HL-60 (cell line): ENCODE measurements at regions not wholly inside any gene's neighbourhood (a gene's known extent, or its start where the extent isn't known, plus 50 kb on each side); places are given as distances from the start of the nearest gene placed in this dataset.

Experiments used
- DNase-seq, 2 experiments: peaks; one replicate each; pipeline ENCODE4 v3.0.0-alpha.2; 2010 to 2020; ENCODE audit warnings: low read depth in 1 of 2, low spot score in 1 of 2
- H3K27ac ChIP-seq: fragments of 250-450 bp; sonication (Bioruptor Pico); replicated peaks from 2 replicates; pipeline ENCODE4 v1.5.1; 2020; ENCODE audit warnings: mild to moderate bottlenecking, moderate library complexity
- H3K27me3 ChIP-seq: fragments of 250-450 bp; sonication (Bioruptor Pico); 2 replicates; pipeline ENCODE4 v1.5.1; 2021; ENCODE audit warnings: mild to moderate bottlenecking, moderate library complexity; ENCODE audit not compliant: insufficient read depth, poor library complexity, severe bottlenecking
- H3K4me3 ChIP-seq: replicated peaks from 2 replicates; pipeline ENCODE4 v1.5.1; 2011; ENCODE audit warnings: mild to moderate bottlenecking, control low read depth, low read length; ENCODE audit not compliant: insufficient read depth
- CTCF ChIP-seq: IDR thresholded peaks from one replicate; pipeline ENCODE4 v1.5.1; 2011; ENCODE audit warnings: low read length, control low read depth, inconsistent platforms; ENCODE audit not compliant: insufficient read depth
- GABPA ChIP-seq: IDR thresholded peaks from 2 replicates; pipeline ENCODE4 v1.6.1; 2012; ENCODE audit warnings: low read depth
- POLR2AphosphoS5 ChIP-seq: IDR thresholded peaks from 2 replicates; pipeline ENCODE4 v1.6.1; 2012; ENCODE audit warnings: low read depth
- REST ChIP-seq: IDR thresholded peaks from 2 replicates; pipeline ENCODE4 v1.6.1; 2012; ENCODE audit warnings: low read depth; ENCODE audit not compliant: insufficient replicate concordance
- SPI1 ChIP-seq: IDR thresholded peaks from 2 replicates; pipeline ENCODE4 v1.6.1; 2012; ENCODE audit warnings: low read depth, mild to moderate bottlenecking, borderline replicate concordance

- Histone ChIP-seq H3K4me3 (no peak overlapping the region), H3K27me3 (peaks cover 6% of the 10 kb centered on the region), H3K27ac (no peak overlapping the region)
- no peak for TF ChIP-seq REST
- no peak for TF ChIP-seq GABPA
- TF ChIP-seq CTCF, result no peak
- no peak for TF ChIP-seq POLR2AphosphoS5
- TF ChIP-seq SPI1, result no peak
- no peak for DNase-seq
Measured at GRCh38 chr6:28775405-28776129, 148.2 kb downstream of the TRIM27 start.

- Histone ChIP-seq H3K4me3 (no peak overlapping the region), H3K27ac (no peak overlapping the region), H3K27me3 (peaks cover 6% of the 10 kb centered on the region)
- TF ChIP-seq POLR2AphosphoS5, result no peak
- no peak for TF ChIP-seq CTCF
- no peak for TF ChIP-seq SPI1
- no peak for TF ChIP-seq REST
- no peak for TF ChIP-seq GABPA
- DNase-seq, result no peak
Measured at GRCh38 chr6:28776269-28777146, 147.3 kb downstream of the TRIM27 start.

GRCh38 chr6:28777147-28777461, 146.7 kb downstream of the TRIM27 start:
- Histone ChIP-seq H3K27me3 (peaks cover 6% of the 10 kb centered on the region), H3K4me3 (no peak overlapping the region)

More at GRCh38 chr6:28777147-28777461, 146.7 kb downstream of the TRIM27 start:
- H3K27ac ChIP-seq, result no peak overlapping the region
- DNase-seq, result no peak
- TF ChIP-seq GABPA, result no peak
- no peak for TF ChIP-seq REST
- no peak for TF ChIP-seq CTCF
- no peak for TF ChIP-seq SPI1
